ENCODE measurements at regions not wholly inside any gene's neighbourhood (a gene's known extent, or its start where the extent isn't known, plus 50 kb on each side); places are given as distances from the start of the nearest gene placed in this dataset.
A peak's percentile ranks its signal among the peaks of the same experiment; 100 is the strongest.
"Not testable (repeated sequence)": the region's sequence is repeated elsewhere in the genome, so short reads cannot be mapped to it uniquely, and the experiment has no call there.

DNA sequence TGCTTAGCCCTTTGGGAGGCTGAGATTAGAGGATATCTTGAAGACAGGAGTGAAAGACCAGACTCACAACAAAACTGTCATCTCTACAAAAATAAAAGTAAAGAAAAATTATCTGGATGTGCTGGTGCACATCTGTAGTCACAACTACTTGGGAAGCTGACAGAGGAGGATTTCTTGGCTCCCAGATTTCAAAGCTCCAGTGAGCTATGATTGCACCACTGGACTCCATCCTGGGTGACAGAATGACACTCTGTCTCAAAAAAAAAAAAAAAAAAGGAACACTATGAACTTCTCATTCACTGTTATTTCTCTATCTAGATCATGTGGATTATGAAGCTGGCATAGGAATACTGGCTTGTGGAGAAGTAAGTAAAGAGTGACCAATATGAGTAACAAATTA, 1400.0 kb downstream of the CDY2B start:
- Histone ChIP-seq H3K36me3 (ENCODE audit: control insufficient read depth, insufficient read depth, low read length) (no peaks in the 10 kb centered on the region), H2BK120ac (ENCODE audit: low read depth, low read length) (no peak overlapping the region), H3K27ac (ENCODE audit: low read depth, low read length) (no peak overlapping the region), H3K56ac (ENCODE audit: low read length) (no peak overlapping the region), H2BK15ac (replicated peaks; ENCODE audit: low read depth) (no peak overlapping the region), H3K4me1 (ENCODE audit: control insufficient read depth, low read depth, low read length) (no peaks in the 10 kb centered on the region), H3K4me2 (ENCODE audit: low read length) (no peak overlapping the region), H3K4me3 (ENCODE audit: low read length) (no peak overlapping the region), H2BK5ac (ENCODE audit: low read length) (no peak overlapping the region), H3K23ac (ENCODE audit: low read length) (no peak overlapping the region), H2AK5ac (ENCODE audit: low read length) (no peak overlapping the region), H3K27me3 (ENCODE audit: insufficient read depth, low read length, poor library complexity) (no peaks in the 10 kb centered on the region), H4K8ac (ENCODE audit: low read depth, low read length) (no peak overlapping the region), H4K5ac (ENCODE audit: low read length) (no peak overlapping the region), H3K79me1 (ENCODE audit: low read length) (no peaks in the 10 kb centered on the region), H3K9ac (ENCODE audit: low read length) (no peak overlapping the region), H3K18ac (ENCODE audit: low read length) (no peak overlapping the region), H3K4ac (ENCODE audit: low read depth, low read length) (no peak overlapping the region), H3K79me2 (ENCODE audit: control insufficient read depth, insufficient read depth, low read length) (no peaks in the 10 kb centered on the region)
- no peak for DNase-seq

DNA sequence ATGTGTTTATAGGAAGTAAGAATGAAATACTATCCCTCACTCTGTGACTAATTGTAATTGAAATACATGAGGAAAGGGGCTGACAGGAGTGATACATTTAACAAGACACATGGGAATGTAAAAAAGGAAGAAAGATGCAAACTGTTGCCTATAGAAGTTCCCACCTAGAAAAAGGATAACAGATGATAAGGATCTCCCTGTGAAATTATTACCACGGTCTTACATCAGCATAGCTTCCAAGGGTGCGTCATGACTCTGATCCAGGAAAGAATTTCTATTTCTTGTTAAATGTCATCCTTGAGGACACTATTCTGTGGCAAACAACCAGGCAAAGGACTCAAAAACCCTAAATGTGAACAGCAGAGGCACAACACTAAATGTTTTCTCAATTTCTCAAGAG, 1406.0 kb downstream of the CDY2B start:
- Histone ChIP-seq H2BK15ac (replicated peaks; ENCODE audit: low read depth) (no peak overlapping the region), H3K23ac (ENCODE audit: low read length) (no peak overlapping the region), H3K4me3 (ENCODE audit: low read length) (no peak overlapping the region), H3K27ac (ENCODE audit: low read depth, low read length) (no peak overlapping the region), H3K56ac (ENCODE audit: low read length) (no peak overlapping the region), H3K4me2 (ENCODE audit: low read length) (no peak overlapping the region), H3K18ac (ENCODE audit: low read length) (no peak overlapping the region), H2BK5ac (ENCODE audit: low read length) (no peak overlapping the region), H3K27me3 (ENCODE audit: insufficient read depth, low read length, poor library complexity) (no peaks in the 10 kb centered on the region), H3K79me1 (ENCODE audit: low read length) (no peaks in the 10 kb centered on the region), H3K36me3 (ENCODE audit: control insufficient read depth, insufficient read depth, low read length) (no peaks in the 10 kb centered on the region), H2AK5ac (ENCODE audit: low read length) (no peak overlapping the region), H4K8ac (ENCODE audit: low read depth, low read length) (no peak overlapping the region), H3K4me1 (ENCODE audit: control insufficient read depth, low read depth, low read length) (no peaks in the 10 kb centered on the region), H3K79me2 (ENCODE audit: control insufficient read depth, insufficient read depth, low read length) (no peaks in the 10 kb centered on the region), H3K4ac (ENCODE audit: low read depth, low read length) (no peak overlapping the region), H3K9ac (ENCODE audit: low read length) (no peak overlapping the region), H2BK120ac (ENCODE audit: low read depth, low read length) (no peak overlapping the region), H4K5ac (ENCODE audit: low read length) (no peak overlapping the region)
- DNase-seq, result peak; percentile 14
- WGBS (ENCODE audit: extremely low coverage, insufficient coverage, low lambda C conversion rate), result no CpG with 5 or more reads among the region's 2 CpGs

DNA sequence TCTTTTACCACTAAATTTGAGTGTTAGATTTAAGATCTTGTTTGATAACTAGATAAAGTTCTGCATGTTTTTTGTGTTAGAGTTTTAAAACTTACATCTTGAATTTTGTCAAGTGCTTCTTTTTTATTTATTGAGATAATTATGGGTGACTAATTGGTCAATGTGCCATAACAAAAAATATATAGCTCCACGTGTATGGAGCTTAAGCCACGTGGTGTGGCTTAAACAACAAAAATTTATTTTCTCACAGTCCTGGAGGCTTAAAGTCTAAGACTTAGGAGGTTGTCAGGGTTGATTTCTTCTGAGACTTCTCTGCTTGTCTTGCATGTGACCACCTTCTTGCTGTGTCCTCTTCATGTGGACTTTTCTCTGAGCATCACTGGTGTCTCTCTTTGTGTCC, 1425.2 kb downstream of the CDY2B start:
- Histone ChIP-seq H3K4me2 (ENCODE audit: low read length) (no peak overlapping the region), H3K27ac (ENCODE audit: low read depth, low read length) (no peak overlapping the region), H3K18ac (ENCODE audit: low read length) (no peak overlapping the region), H2AK5ac (ENCODE audit: low read length) (no peak overlapping the region), H3K23ac (ENCODE audit: low read length) (no peak overlapping the region), H2BK15ac (replicated peaks; ENCODE audit: low read depth) (no peak overlapping the region), H4K8ac (ENCODE audit: low read depth, low read length) (no peak overlapping the region), H3K4ac (ENCODE audit: low read depth, low read length) (no peak overlapping the region), H3K9ac (ENCODE audit: low read length) (no peak overlapping the region), H4K5ac (ENCODE audit: low read length) (no peak overlapping the region), H3K36me3 (ENCODE audit: control insufficient read depth, insufficient read depth, low read length) (no peaks in the 10 kb centered on the region), H3K27me3 (ENCODE audit: insufficient read depth, low read length, poor library complexity) (no peaks in the 10 kb centered on the region), H2BK5ac (ENCODE audit: low read length) (no peak overlapping the region), H3K56ac (ENCODE audit: low read length) (no peak overlapping the region), H3K79me1 (ENCODE audit: low read length) (no peaks in the 10 kb centered on the region), H3K4me1 (ENCODE audit: control insufficient read depth, low read depth, low read length) (no peaks in the 10 kb centered on the region), H2BK120ac (ENCODE audit: low read depth, low read length) (no peak overlapping the region), H3K4me3 (ENCODE audit: low read length) (no peak overlapping the region), H3K79me2 (ENCODE audit: control insufficient read depth, insufficient read depth, low read length) (no peaks in the 10 kb centered on the region)
- WGBS (ENCODE audit: extremely low coverage, insufficient coverage, low lambda C conversion rate), result no CpG with 5 or more reads among the region's 2 CpGs
- DNase-seq, result no peak

DNA sequence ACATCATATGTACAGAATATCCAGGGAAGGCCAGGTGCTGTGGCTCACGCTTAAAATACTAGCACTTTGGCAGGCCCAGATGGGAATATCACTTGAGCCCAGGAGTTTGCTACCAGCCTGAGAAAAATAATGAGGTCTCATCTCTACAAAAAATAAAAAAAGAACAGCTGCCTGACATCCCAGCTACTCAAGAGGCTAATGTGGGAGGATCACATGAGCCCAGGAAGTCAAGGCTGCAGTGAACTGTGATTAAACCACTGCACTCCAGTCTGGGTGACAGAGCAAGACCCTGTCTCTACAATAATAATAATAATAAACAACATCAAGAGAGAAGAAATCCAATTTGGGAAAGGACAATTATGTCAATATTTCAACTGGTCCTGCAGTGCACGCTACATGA, 1433.9 kb downstream of the CDY2B start:
- Histone ChIP-seq H3K27ac (ENCODE audit: low read depth, low read length) (no peak overlapping the region), H3K4me3 (ENCODE audit: low read length) (no peak overlapping the region), H3K36me3 (ENCODE audit: control insufficient read depth, insufficient read depth, low read length) (no peaks in the 10 kb centered on the region), H3K4ac (ENCODE audit: low read depth, low read length) (no peak overlapping the region), H3K4me2 (ENCODE audit: low read length) (no peak overlapping the region), H3K23ac (ENCODE audit: low read length) (no peak overlapping the region), H2BK120ac (ENCODE audit: low read depth, low read length) (no peak overlapping the region), H3K56ac (ENCODE audit: low read length) (no peak overlapping the region), H3K27me3 (ENCODE audit: insufficient read depth, low read length, poor library complexity) (no peaks in the 10 kb centered on the region), H3K79me1 (ENCODE audit: low read length) (no peaks in the 10 kb centered on the region), H2AK5ac (ENCODE audit: low read length) (no peak overlapping the region), H2BK15ac (replicated peaks; ENCODE audit: low read depth) (no peak overlapping the region), H4K8ac (ENCODE audit: low read depth, low read length) (no peak overlapping the region), H3K4me1 (ENCODE audit: control insufficient read depth, low read depth, low read length) (no peaks in the 10 kb centered on the region), H3K9ac (ENCODE audit: low read length) (no peak overlapping the region), H3K18ac (ENCODE audit: low read length) (no peak overlapping the region), H3K79me2 (ENCODE audit: control insufficient read depth, insufficient read depth, low read length) (no peaks in the 10 kb centered on the region), H4K5ac (ENCODE audit: low read length) (no peak overlapping the region), H2BK5ac (ENCODE audit: low read length) (no peak overlapping the region)
- WGBS (ENCODE audit: extremely low coverage, insufficient coverage, low lambda C conversion rate), result no CpG with 5 or more reads among the region's 2 CpGs
- no peak for DNase-seq

DNA sequence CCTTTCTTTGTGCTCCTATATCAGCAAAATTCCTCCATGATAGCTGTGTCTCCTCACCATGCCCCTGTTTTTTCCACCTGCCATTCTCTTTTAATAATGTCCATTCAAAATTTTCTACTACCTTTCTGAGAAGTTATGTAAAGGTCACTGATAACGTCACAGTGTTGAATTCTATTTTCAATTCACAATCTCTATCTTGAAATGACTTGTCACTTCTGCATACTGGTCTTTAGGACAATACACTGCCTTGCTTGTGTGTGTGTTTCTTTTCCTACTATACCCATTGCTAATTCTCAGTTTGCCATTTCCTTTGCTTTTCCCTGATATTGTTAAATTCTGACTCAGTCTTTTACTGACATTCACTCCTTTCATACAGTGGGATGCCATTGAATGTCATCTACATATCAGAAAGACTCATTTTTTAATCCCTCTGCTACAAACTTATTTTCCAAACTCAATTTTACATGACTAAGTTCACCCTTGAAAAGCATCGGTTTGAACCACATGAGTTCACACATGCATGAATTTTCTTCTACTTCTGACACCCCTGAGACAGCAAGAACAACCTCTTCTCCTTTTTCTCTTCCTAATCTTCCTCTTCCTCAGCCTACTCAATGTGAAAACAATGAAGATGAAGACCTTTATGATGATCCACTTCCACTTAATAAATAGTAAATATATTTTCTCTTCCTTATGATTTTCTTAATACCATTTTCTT, 1470.7 kb downstream of the CDY2B start:
- H2BK5ac ChIP-seq (ENCODE audit: low read length); H3K4me1 ChIP-seq (ENCODE audit: control insufficient read depth, low read depth, low read length); H3K4me2 ChIP-seq (ENCODE audit: low read length); H3K36me3 ChIP-seq (ENCODE audit: control insufficient read depth, insufficient read depth, low read length); H3K9ac ChIP-seq (ENCODE audit: low read length); H3K18ac ChIP-seq (ENCODE audit: low read length); H2BK15ac ChIP-seq (replicated peaks; ENCODE audit: low read depth); H3K79me1 ChIP-seq (ENCODE audit: low read length); H3K27ac ChIP-seq (ENCODE audit: low read depth, low read length); H3K27me3 ChIP-seq (ENCODE audit: insufficient read depth, low read length, poor library complexity); H3K79me2 ChIP-seq (ENCODE audit: control insufficient read depth, insufficient read depth, low read length); H3K4me3 ChIP-seq (ENCODE audit: low read length); H2AK5ac ChIP-seq (ENCODE audit: low read length); H4K8ac ChIP-seq (ENCODE audit: low read depth, low read length); DNase-seq; H3K4ac ChIP-seq (ENCODE audit: low read depth, low read length); H4K5ac ChIP-seq (ENCODE audit: low read length); H3K56ac ChIP-seq (ENCODE audit: low read length); H3K23ac ChIP-seq (ENCODE audit: low read length); H2BK120ac ChIP-seq (ENCODE audit: low read depth, low read length): not testable (repeated sequence)
- no CpG with 5 or more reads among the region's 2 CpGs for WGBS (ENCODE audit: extremely low coverage, insufficient coverage, low lambda C conversion rate)

DNA sequence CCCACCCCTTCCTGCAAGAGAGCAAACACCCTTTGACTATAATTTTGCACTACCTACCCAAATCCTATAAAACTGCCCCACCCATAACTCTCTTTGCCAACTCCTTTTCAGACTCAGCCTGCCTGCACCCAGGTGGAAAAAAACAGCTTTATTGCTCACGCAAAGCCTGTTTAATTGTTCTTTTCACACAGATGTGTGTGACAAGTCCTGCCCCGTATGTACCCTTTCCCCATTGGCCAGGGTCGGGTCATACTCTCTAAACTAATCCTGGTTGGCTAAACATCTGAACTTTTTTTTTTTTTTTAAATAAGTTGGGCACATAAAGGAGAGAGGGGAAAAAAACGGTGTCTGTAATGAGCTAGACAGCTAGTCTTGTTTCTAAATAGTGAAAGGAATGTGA, 1500.6 kb downstream of the CDY2B start:
- not testable (repeated sequence) for H3K4me3 ChIP-seq (ENCODE audit: low read length); H2BK120ac ChIP-seq (ENCODE audit: low read depth, low read length); H3K36me3 ChIP-seq (ENCODE audit: control insufficient read depth, insufficient read depth, low read length); H2AK5ac ChIP-seq (ENCODE audit: low read length); DNase-seq; H4K8ac ChIP-seq (ENCODE audit: low read depth, low read length); H3K23ac ChIP-seq (ENCODE audit: low read length); H4K5ac ChIP-seq (ENCODE audit: low read length); H2BK15ac ChIP-seq (replicated peaks; ENCODE audit: low read depth); H3K27me3 ChIP-seq (ENCODE audit: insufficient read depth, low read length, poor library complexity); H3K4me1 ChIP-seq (ENCODE audit: control insufficient read depth, low read depth, low read length); H3K4me2 ChIP-seq (ENCODE audit: low read length); H3K18ac ChIP-seq (ENCODE audit: low read length); H3K56ac ChIP-seq (ENCODE audit: low read length); H3K79me1 ChIP-seq (ENCODE audit: low read length); H3K79me2 ChIP-seq (ENCODE audit: control insufficient read depth, insufficient read depth, low read length); H3K27ac ChIP-seq (ENCODE audit: low read depth, low read length); H2BK5ac ChIP-seq (ENCODE audit: low read length); H3K4ac ChIP-seq (ENCODE audit: low read depth, low read length); H3K9ac ChIP-seq (ENCODE audit: low read length)
- no CpG with 5 or more reads among the region's 4 CpGs for WGBS (ENCODE audit: extremely low coverage, insufficient coverage, low lambda C conversion rate)
